Testis (tissue), 2 donors: ENCODE measurements at regions not wholly inside any gene's neighbourhood (a gene's known extent, or its start where the extent isn't known, plus 50 kb on each side); places are given as distances from the start of the nearest gene placed in this dataset.

Source experiments
- DNase-seq: peaks from one replicate; pipeline ENCODE4 v3.0.0-alpha.2; 2019
- H3K27ac ChIP-seq, 2 donors: fragments of 200-600 bp; sonication (generic); one replicate each; pipeline ENCODE4 v1.5.1; 2019
- H3K27me3 ChIP-seq: fragments of 200-600 bp; sonication (generic); one replicate; pipeline ENCODE4 v1.5.1; 2019
- H3K36me3 ChIP-seq: fragments of 200-600 bp; sonication (generic); one replicate; pipeline ENCODE4 v1.5.1; 2017; ENCODE audit warnings: low read depth; ENCODE audit errors: missing control alignments
- H3K4me1 ChIP-seq: fragments of 200-600 bp; sonication (generic); one replicate; pipeline ENCODE4 v1.5.1; 2019
- H3K4me3 ChIP-seq, 2 donors: fragments of 200-600 bp; sonication (generic); one replicate each; pipeline ENCODE4 v1.5.1; 2017 to 2019
- H3K9me3 ChIP-seq: fragments of 200-600 bp; sonication (generic); one replicate; pipeline ENCODE4 v1.5.1; 2017
- POLR2A ChIP-seq: fragments of 450-650 bp; IDR thresholded peaks from one replicate; pipeline ENCODE4 v1.6.1; 2017; ENCODE audit warnings: antibody characterized with exemption, mild to moderate bottlenecking, moderate library complexity
- WGBS, 2 donors: methylation state at CpG; one replicate each; pipeline ENCODE4 v1.1.5; 2018; 5-methylcytosine and 5-hydroxymethylcytosine counted together
- intact Hi-C: fragments of 100-400 bp; cut with DNase I; formaldehyde crosslinking; loops from one replicate; pipeline ENCODE4 v1.15.1; 2023; ENCODE audit warnings: low total_unique reads
- TF ChIP-seq, protein P1 (sequence below), 3 experiments: fragments of 450-650 bp in 2 of 3; fragments of 200-600 bp in 1 of 3; sonication (generic) in 1 of 3; IDR thresholded peaks; one replicate each; pipeline ENCODE4 v1.5.1; 2016 to 2019; ENCODE audit warnings: antibody characterized with exemption in 3 of 3, mild to moderate bottlenecking in 2 of 3, moderate library complexity in 1 of 3

DNA sequence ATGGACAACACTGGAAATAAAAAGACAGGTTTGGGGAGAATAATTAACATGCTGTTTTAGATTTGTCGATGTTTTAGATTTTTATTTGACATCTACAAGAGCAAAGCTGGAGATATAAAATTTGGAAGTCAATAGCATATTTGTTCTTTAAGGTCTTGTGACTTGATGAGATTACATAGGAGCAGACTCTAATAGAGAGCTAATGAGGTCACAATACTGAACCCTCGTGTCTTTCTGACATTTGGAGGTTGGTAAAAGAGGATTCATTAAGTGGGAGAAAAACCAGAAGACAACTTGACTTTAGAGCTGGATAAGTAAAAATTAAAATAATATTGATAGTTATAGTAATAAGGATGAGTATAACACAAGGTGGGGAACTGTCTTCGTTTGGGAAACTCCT is 322.7 kb upstream of the SEMA6A start:
- no peaks in the 10 kb centered on the region for H3K9me3 ChIP-seq
- 61 to 66% methylated on average over 3 of the region's 3 CpGs for WGBS, 2 donors
- H3K27ac ChIP-seq: no peak overlapping the region
- no peaks in the 10 kb centered on the region for H3K36me3 ChIP-seq
- TF ChIP-seq POLR2A: no peak
- TF ChIP-seq, protein P1, sequence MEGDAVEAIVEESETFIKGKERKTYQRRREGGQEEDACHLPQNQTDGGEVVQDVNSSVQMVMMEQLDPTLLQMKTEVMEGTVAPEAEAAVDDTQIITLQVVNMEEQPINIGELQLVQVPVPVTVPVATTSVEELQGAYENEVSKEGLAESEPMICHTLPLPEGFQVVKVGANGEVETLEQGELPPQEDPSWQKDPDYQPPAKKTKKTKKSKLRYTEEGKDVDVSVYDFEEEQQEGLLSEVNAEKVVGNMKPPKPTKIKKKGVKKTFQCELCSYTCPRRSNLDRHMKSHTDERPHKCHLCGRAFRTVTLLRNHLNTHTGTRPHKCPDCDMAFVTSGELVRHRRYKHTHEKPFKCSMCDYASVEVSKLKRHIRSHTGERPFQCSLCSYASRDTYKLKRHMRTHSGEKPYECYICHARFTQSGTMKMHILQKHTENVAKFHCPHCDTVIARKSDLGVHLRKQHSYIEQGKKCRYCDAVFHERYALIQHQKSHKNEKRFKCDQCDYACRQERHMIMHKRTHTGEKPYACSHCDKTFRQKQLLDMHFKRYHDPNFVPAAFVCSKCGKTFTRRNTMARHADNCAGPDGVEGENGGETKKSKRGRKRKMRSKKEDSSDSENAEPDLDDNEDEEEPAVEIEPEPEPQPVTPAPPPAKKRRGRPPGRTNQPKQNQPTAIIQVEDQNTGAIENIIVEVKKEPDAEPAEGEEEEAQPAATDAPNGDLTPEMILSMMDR (IDR thresholded peaks at IDR 0.05): no peak
- H3K27me3 ChIP-seq: no peaks in the 10 kb centered on the region
- no peak for DNase-seq
- H3K4me3 ChIP-seq: no peak overlapping the region
- intact Hi-C loops: no loop called here
- no peaks in the 10 kb centered on the region for H3K4me1 ChIP-seq

- Histone ChIP-seq H3K9me3 (no peaks in the 10 kb centered on the region), H3K4me3 (no peak overlapping the region), H3K27ac (no peak overlapping the region), H3K27me3 (no peaks in the 10 kb centered on the region), H3K36me3 (no peaks in the 10 kb centered on the region), H3K4me1 (no peaks in the 10 kb centered on the region)
- intact Hi-C loops: no loop called here
- no peak for TF ChIP-seq POLR2A
- TF ChIP-seq, protein P1 (IDR thresholded peaks at IDR 0.05): no peak
- DNase-seq: no peak
Measured at GRCh38 chr5:116896001-116896400, 321.4 kb upstream of the SEMA6A start.

DNA sequence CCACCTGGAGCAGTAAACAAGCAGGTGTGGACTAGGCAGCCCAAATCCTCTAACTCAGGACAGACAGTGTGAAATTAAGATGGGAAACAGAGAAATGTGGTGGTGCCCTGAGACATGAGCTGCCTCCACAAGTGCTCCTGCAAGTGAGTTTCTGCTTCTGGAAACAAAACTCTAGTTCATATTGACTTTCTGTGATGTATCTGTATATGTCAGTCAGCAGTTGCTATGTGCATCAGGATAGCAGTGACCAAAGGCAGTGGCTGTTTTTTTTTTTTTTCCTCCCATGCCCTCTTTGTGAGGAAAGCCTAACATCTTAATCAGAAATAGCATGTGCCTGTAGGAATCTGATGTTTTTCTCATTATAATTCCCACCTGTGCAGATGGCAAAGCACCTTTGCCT is 318.4 kb upstream of the SEMA6A start:
- Histone ChIP-seq H3K4me1 (no peaks in the 10 kb centered on the region), H3K36me3 (no peaks in the 10 kb centered on the region), H3K4me3 (no peak overlapping the region), H3K9me3 (no peaks in the 10 kb centered on the region), H3K27ac (no peak overlapping the region), H3K27me3 (no peaks in the 10 kb centered on the region)
- intact Hi-C loops: no loop called here
- DNase-seq: no peak
- TF ChIP-seq POLR2A: no peak
- TF ChIP-seq, protein P1 (IDR thresholded peaks at IDR 0.05): no peak

- TF ChIP-seq, protein P1 (IDR thresholded peaks at IDR 0.05): no peak
- no peak for TF ChIP-seq POLR2A
- no peaks in the 10 kb centered on the region for H3K4me1 ChIP-seq
- no peaks in the 10 kb centered on the region for H3K36me3 ChIP-seq
- no peaks in the 10 kb centered on the region for H3K9me3 ChIP-seq
- WGBS, 2 donors: 79 to 88% methylated on average over 1 of the region's 1 CpG
- no peaks in the 10 kb centered on the region for H3K27me3 ChIP-seq
- no peak for DNase-seq
- no peak overlapping the region for H3K4me3 ChIP-seq
- intact Hi-C loops: no loop called here
- H3K27ac ChIP-seq: no peak overlapping the region
Measured at GRCh38 chr5:116887104-116887503, 312.5 kb upstream of the SEMA6A start.

- intact Hi-C loops: no loop called here
- Histone ChIP-seq H3K9me3 (no peaks in the 10 kb centered on the region), H3K4me3 (no peak overlapping the region), H3K27me3 (no peaks in the 10 kb centered on the region), H3K36me3 (no peaks in the 10 kb centered on the region), H3K4me1 (no peaks in the 10 kb centered on the region), H3K27ac (no peak overlapping the region)
- TF ChIP-seq POLR2A: no peak
- TF ChIP-seq, protein P1 (IDR thresholded peaks at IDR 0.05): no peak
- DNase-seq: no peak
Measured at GRCh38 chr5:116885825-116886224, 311.2 kb upstream of the SEMA6A start.
